ENCODE measurements at regions not wholly inside any gene's neighbourhood (a gene's known extent, or its start where the extent isn't known, plus 50 kb on each side); places are given as distances from the start of the nearest gene placed in this dataset.

DNA sequence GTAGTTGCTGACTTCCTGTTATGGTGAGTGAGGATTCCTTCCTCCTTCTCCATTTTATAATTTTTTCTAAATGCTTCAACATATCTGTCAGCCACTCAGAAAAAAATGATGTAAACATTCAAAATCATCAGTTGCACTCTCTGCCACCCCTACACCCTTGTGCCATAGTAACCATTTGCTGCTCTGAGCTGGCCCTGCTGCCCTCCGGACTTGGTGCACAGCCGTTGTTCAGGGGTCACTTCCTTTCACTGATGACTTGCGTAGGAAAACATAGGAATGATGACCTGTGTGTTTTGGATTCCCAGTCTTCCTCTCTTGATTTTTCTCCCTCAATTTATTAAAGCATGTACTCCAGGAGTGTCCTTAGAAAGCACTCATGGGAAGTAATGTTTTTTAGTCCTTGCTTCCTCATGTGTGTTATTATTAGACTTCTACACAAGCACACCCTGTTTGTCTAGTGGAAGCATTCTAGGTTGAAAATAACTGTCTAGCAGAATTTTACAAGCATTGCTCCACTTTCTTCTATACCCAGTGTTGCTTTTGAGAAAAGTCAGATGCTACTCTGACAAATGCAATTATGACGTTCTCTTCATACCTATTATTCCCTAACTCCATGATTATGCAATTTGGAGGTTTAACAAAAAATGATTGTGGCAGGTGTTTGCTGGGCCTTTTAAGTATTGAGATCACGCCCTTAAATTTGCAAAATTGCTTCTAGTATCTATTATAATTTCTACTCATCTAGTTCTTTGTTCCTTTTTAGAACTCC lies 62.6 kb upstream of the MTPN start:
- H3K9ac ChIP-seq (ENCODE audit: low read length), result no peak overlapping the region
- no peaks in the 10 kb centered on the region for H3F3A ChIP-seq (ENCODE audit: insufficient read depth, low read length)
- H4K20me1 ChIP-seq (ENCODE audit: insufficient read depth, low read length), result no peaks in the 10 kb centered on the region
- H3K9me2 ChIP-seq (ENCODE audit: low read depth, low read length), result no peaks in the 10 kb centered on the region
- TF ChIP-seq EZH2 (IDR thresholded peaks at IDR 0.05; ENCODE audit: borderline replicate concordance, low read length), result no peak
- TF ChIP-seq, protein P1, sequence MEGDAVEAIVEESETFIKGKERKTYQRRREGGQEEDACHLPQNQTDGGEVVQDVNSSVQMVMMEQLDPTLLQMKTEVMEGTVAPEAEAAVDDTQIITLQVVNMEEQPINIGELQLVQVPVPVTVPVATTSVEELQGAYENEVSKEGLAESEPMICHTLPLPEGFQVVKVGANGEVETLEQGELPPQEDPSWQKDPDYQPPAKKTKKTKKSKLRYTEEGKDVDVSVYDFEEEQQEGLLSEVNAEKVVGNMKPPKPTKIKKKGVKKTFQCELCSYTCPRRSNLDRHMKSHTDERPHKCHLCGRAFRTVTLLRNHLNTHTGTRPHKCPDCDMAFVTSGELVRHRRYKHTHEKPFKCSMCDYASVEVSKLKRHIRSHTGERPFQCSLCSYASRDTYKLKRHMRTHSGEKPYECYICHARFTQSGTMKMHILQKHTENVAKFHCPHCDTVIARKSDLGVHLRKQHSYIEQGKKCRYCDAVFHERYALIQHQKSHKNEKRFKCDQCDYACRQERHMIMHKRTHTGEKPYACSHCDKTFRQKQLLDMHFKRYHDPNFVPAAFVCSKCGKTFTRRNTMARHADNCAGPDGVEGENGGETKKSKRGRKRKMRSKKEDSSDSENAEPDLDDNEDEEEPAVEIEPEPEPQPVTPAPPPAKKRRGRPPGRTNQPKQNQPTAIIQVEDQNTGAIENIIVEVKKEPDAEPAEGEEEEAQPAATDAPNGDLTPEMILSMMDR (IDR thresholded peaks at IDR 0.05; ENCODE audit: low read length), result no peak
- no peak overlapping the region for H3K27ac ChIP-seq (ENCODE audit: low read depth, low read length, poor library complexity, severe bottlenecking)
- no peak overlapping the region for H3K4me2 ChIP-seq (ENCODE audit: low read length)
- no peaks in the 10 kb centered on the region for H3K36me3 ChIP-seq (ENCODE audit: insufficient read depth, low read length)
- no peak overlapping the region for H2AFZ ChIP-seq (ENCODE audit: low read length)
- H3K9me3 ChIP-seq (ENCODE audit: low read length), result no peaks in the 10 kb centered on the region
- H3K4me1 ChIP-seq (ENCODE audit: insufficient read depth, low read length, severe bottlenecking), result no peaks in the 10 kb centered on the region
- no peaks in the 10 kb centered on the region for H3K27me3 ChIP-seq (ENCODE audit: insufficient read depth, low read length)
- no peak overlapping the region for H3K4me3 ChIP-seq (ENCODE audit: low read depth, low read length, poor library complexity, severe bottlenecking)
- H3K79me2 ChIP-seq (ENCODE audit: insufficient read depth, low read length), result no peaks in the 10 kb centered on the region

- TF ChIP-seq EZH2 (IDR thresholded peaks at IDR 0.05; ENCODE audit: borderline replicate concordance, low read length), result no peak
- TF ChIP-seq, protein P1 (IDR thresholded peaks at IDR 0.05; ENCODE audit: low read length), result no peak
- H3K9me3 ChIP-seq (ENCODE audit: low read length), result no peaks in the 10 kb centered on the region
- no peaks in the 10 kb centered on the region for H3K36me3 ChIP-seq (ENCODE audit: insufficient read depth, low read length)
- no peak overlapping the region for H3K9ac ChIP-seq (ENCODE audit: low read length)
- H3F3A ChIP-seq (ENCODE audit: insufficient read depth, low read length), result no peaks in the 10 kb centered on the region
- no peaks in the 10 kb centered on the region for H3K4me1 ChIP-seq (ENCODE audit: insufficient read depth, low read length, severe bottlenecking)
- H3K4me3 ChIP-seq (ENCODE audit: low read depth, low read length, poor library complexity, severe bottlenecking), result no peak overlapping the region
- H3K4me2 ChIP-seq (ENCODE audit: low read length), result no peak overlapping the region
- no peak overlapping the region for H3K27ac ChIP-seq (ENCODE audit: low read depth, low read length, poor library complexity, severe bottlenecking)
- no peaks in the 10 kb centered on the region for H3K9me2 ChIP-seq (ENCODE audit: low read depth, low read length)
- H3K27me3 ChIP-seq (ENCODE audit: insufficient read depth, low read length), result no peaks in the 10 kb centered on the region
- H3K79me2 ChIP-seq (ENCODE audit: insufficient read depth, low read length), result no peaks in the 10 kb centered on the region
- H4K20me1 ChIP-seq (ENCODE audit: insufficient read depth, low read length), result no peaks in the 10 kb centered on the region
- no peak overlapping the region for H2AFZ ChIP-seq (ENCODE audit: low read length)
Measured at GRCh38 chr7:136036336-136036735, 59.2 kb upstream of the MTPN start.

GRCh38 chr7:136034132-136034531 lies 57.0 kb upstream of the MTPN start:
- H3K9me3 ChIP-seq (ENCODE audit: low read length), result no peaks in the 10 kb centered on the region
- H3K4me1 ChIP-seq (ENCODE audit: insufficient read depth, low read length, severe bottlenecking), result no peaks in the 10 kb centered on the region
- H3K9ac ChIP-seq (ENCODE audit: low read length), result no peak overlapping the region
- H2AFZ ChIP-seq (ENCODE audit: low read length), result no peak overlapping the region
- H3K9me2 ChIP-seq (ENCODE audit: low read depth, low read length), result no peaks in the 10 kb centered on the region
- no peaks in the 10 kb centered on the region for H4K20me1 ChIP-seq (ENCODE audit: insufficient read depth, low read length)
- H3K79me2 ChIP-seq (ENCODE audit: insufficient read depth, low read length), result no peaks in the 10 kb centered on the region
- TF ChIP-seq, protein P1 (IDR thresholded peaks at IDR 0.05; ENCODE audit: low read length), result no peak
- TF ChIP-seq EZH2 (IDR thresholded peaks at IDR 0.05; ENCODE audit: borderline replicate concordance, low read length), result no peak
- no peaks in the 10 kb centered on the region for H3F3A ChIP-seq (ENCODE audit: insufficient read depth, low read length)
- H3K4me2 ChIP-seq (ENCODE audit: low read length), result no peak overlapping the region
- H3K36me3 ChIP-seq (ENCODE audit: insufficient read depth, low read length), result no peaks in the 10 kb centered on the region
- H3K4me3 ChIP-seq (ENCODE audit: low read depth, low read length, poor library complexity, severe bottlenecking), result no peak overlapping the region
- no peaks in the 10 kb centered on the region for H3K27me3 ChIP-seq (ENCODE audit: insufficient read depth, low read length)
- no peak overlapping the region for H3K27ac ChIP-seq (ENCODE audit: low read depth, low read length, poor library complexity, severe bottlenecking)

Measured in OCI-LY1 (cell line).